ENCODE measurements at regions not wholly inside any gene's neighbourhood (a gene's known extent, or its start where the extent isn't known, plus 50 kb on each side); places are given as distances from the start of the nearest gene placed in this dataset.

DNA sequence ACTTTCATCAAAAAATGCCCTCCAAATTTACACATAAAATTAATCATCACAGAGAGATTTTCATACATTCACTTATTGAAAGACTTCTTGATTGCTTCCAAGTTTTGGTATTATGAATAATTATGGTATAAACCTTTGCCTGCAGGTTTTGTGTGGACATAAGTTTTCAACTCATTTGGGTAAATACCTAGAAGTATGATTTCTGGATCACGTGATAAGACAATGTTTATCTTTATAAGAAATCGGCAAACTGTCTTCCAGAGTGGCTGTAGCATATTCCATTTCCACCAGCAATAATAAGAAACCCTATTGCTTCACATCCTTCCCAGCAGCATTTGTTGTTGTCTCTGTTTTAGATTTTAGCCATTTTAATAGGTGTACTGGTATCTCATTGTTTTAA is 1507.0 kb upstream of the IGFBP7 start:
- no peak for TF ChIP-seq CTCF (IDR thresholded peaks at IDR 0.05; ENCODE audit: low read depth, low read length)
- no peak overlapping the region for H3K4me3 ChIP-seq (replicated peaks in 1 of 2; ENCODE audit: low read depth in 2 of 2, low read length in 2 of 2)
- DNase-seq (ENCODE audit: low read depth in 2 of 2) = no peak

DNA sequence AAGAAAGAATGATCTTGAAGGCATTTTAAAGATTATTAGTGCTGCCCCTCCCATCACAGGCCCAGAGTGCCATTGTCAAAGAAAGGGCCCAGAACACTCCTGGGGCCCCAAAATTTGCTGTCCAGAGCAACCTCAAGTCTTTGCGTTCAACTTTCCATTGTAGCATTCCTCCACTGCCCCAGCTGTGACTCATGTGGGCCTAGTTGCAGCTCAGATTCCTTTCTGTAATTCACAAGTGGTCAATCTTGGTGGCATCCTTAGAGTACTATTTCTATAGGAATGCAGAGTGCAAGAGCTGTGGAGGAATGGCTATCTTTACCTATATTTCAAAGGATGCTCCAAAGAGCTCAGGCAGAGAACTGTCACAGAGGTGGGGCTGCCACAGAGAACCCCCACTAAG is 1500.8 kb upstream of the IGFBP7 start:
- H3K4me3 ChIP-seq (replicated peaks in 1 of 2; ENCODE audit: low read depth in 2 of 2, low read length in 2 of 2) = no peak overlapping the region
- no peak for TF ChIP-seq CTCF (IDR thresholded peaks at IDR 0.05; ENCODE audit: low read depth, low read length)
- no peak for DNase-seq (ENCODE audit: low read depth in 2 of 2)

DNA sequence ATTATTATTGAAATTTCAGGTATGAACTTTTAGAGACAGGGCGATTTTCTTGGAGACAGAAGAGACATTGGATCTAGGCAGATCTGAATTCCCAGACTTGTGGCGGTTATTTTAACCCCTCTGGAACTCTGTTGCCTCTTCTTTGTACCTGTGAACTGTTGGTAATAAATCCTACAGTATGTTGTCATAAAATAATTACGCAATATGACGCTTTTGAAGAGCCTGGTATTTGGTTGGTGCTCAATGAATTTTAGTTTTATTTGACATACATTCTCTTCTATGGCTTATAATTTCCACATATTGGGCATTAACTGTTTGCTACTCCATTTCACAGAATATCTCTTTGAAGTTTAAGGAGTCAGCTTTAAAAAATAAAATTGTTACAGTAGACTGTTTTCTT is 1496.1 kb upstream of the IGFBP7 start:
- no peak for TF ChIP-seq CTCF (IDR thresholded peaks at IDR 0.05; ENCODE audit: low read depth, low read length)
- no peak overlapping the region for H3K4me3 ChIP-seq (replicated peaks in 1 of 2; ENCODE audit: low read depth in 2 of 2, low read length in 2 of 2)
- DNase-seq (ENCODE audit: low read depth in 2 of 2) = no peak

DNA sequence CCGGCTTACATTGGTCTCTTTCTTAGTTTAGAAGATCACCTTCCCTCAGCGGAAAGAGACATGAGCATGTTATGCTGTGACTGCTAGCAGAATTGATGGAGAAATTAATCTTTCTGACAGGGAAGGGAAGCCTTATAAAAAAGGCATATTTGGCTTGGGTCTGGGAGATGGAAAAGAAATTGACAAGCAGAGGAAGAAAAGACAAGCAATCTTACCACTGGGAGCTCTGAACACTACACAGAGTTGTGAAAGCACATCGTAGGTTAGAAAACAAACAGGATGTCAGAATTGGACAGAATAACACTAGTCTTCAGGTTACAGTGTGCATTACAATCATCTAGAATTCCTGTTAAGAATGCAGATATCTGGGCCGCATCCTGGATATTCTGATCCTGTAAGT is 1493.8 kb upstream of the IGFBP7 start:
- DNase-seq (ENCODE audit: low read depth in 2 of 2) = no peak
- TF ChIP-seq CTCF (IDR thresholded peaks at IDR 0.05; ENCODE audit: low read depth, low read length) = no peak

GRCh38 chr4:58602731-58603359 is 1492.7 kb upstream of the IGFBP7 start:
- DNase-seq (ENCODE audit: low read depth in 2 of 2) = no peak
- no peak overlapping the region for H3K4me3 ChIP-seq (replicated peaks in 1 of 2; ENCODE audit: low read depth in 2 of 2, low read length in 2 of 2)
- no peak for TF ChIP-seq CTCF (IDR thresholded peaks at IDR 0.05; ENCODE audit: low read depth, low read length)

More for the DNA sequence above, 1493.8 kb upstream of the IGFBP7 start:
- H3K4me3 ChIP-seq (replicated peaks in 1 of 2; ENCODE audit: low read depth in 2 of 2, low read length in 2 of 2) = no peak overlapping the region

DNA sequence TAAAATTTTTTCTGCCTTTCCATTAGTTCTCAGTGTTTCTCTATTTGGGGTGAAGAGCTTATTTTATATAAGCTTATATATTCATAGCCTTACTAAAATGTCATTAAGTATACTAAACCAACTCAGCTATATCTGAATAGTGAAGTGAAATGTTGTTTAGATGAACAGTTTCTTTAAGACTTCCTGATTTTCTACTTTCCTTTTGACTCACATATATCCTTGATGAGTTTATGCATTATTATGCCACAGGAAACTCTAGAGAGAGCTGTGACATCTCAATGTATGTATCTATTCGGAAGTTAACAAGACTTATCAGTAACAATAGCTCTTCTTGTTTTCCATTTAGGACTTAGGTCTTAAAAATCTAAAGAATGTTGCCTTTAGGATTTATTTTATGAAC is 1491.8 kb upstream of the IGFBP7 start:
- no peak for DNase-seq (ENCODE audit: low read depth in 2 of 2)
- no peak for TF ChIP-seq CTCF (IDR thresholded peaks at IDR 0.05; ENCODE audit: low read depth, low read length)

DNA sequence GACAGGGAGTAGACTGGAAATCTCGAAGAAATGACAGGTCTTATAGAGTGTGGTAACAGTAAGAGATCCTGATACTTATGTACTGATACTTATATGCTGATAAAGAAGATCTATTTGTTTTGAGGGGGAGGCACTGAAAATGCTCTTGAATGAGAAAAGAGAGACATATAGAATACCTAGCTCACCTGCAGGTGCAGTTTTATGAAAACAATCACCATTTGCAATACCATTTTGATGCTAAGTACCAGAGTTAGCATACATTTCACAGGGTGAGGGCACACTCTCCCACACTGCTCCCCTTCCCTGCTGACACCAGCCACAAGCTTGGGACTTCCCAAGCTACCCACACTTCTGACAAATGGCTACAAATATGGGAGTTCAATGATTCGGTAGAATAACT is 1490.1 kb upstream of the IGFBP7 start:
- no peak for DNase-seq (ENCODE audit: low read depth in 2 of 2)
- TF ChIP-seq CTCF (IDR thresholded peaks at IDR 0.05; ENCODE audit: low read depth, low read length) = no peak
- no peak overlapping the region for H3K4me3 ChIP-seq (replicated peaks in 1 of 2; ENCODE audit: low read depth in 2 of 2, low read length in 2 of 2)

More for the DNA sequence above, 1491.8 kb upstream of the IGFBP7 start:
- H3K4me3 ChIP-seq (replicated peaks in 1 of 2; ENCODE audit: low read depth in 2 of 2, low read length in 2 of 2) = no peak overlapping the region

Data from cardiac fibroblast (primary cell).